H1 (cell line): ENCODE measurements at regions not wholly inside any gene's neighbourhood (a gene's known extent, or its start where the extent isn't known, plus 50 kb on each side); places are given as distances from the start of the nearest gene placed in this dataset.

Experiments
- CTCF ChIA-PET: fragments of 300-600 bp; sonication (Branson Sonifier 250); formaldehyde crosslinking; loops from one replicate; lab custom pipeline; 2021; ENCODE audit not compliant: partially characterized antibody; lab: Charles Lee
- POLR2A ChIA-PET: fragments of 300-600 bp; sonication (Branson Sonifier 250); formaldehyde crosslinking; loops from one replicate; lab custom pipeline; 2021; ENCODE audit warnings: inconsistent platforms; ENCODE audit not compliant: partially characterized antibody; lab: Charles Lee
- DNase-seq, 2 experiments: peaks; one replicate each; pipeline versions ENCODE4 v3.0.0 to v3.0.0-alpha.2; 2010 to 2022; ENCODE audit warnings: low spot score in 2 of 2, low read depth in 1 of 2, mixed read lengths in 1 of 2
- FAIRE-seq: peaks from 2 replicates; lab custom pipeline; 2011; peaks lifted over from hg19 to GRCh38; lab: Jason Lieb, UNC
- H2AFZ ChIP-seq: 2 replicates; pipeline ENCODE4 v1.8.1; 2012; ENCODE audit warnings: low read length, inconsistent platforms
- H2AK5ac ChIP-seq: 2 replicates; pipeline ENCODE4 v1.6.1; 2013; ENCODE audit warnings: low read depth, low read length
- H2BK120ac ChIP-seq: replicated peaks from 2 replicates; pipeline ENCODE3; 2013; ENCODE audit warnings: low read depth, low read length, inconsistent platforms
- H2BK12ac ChIP-seq: 2 replicates; pipeline ENCODE4 v1.6.1; 2013; ENCODE audit warnings: low read depth, low read length
- H2BK15ac ChIP-seq: 2 replicates; pipeline ENCODE4 v1.6.1; 2013; ENCODE audit warnings: low read length
- H2BK20ac ChIP-seq: 2 replicates; pipeline ENCODE4 v1.6.1; 2013; ENCODE audit warnings: low read length
- H2BK5ac ChIP-seq: 2 replicates; pipeline ENCODE4 v1.6.1; 2013; ENCODE audit warnings: low read depth, low read length
- H3K14ac ChIP-seq: 2 replicates; pipeline ENCODE4 v1.6.1; 2013; ENCODE audit warnings: inconsistent platforms; ENCODE audit not compliant: insufficient read length
- H3K18ac ChIP-seq: 2 replicates; pipeline ENCODE4 v1.6.1; 2013; ENCODE audit warnings: low read length; ENCODE audit errors: extremely low read depth
- H3K23ac ChIP-seq: 2 replicates; pipeline ENCODE4 v1.6.1; 2013; ENCODE audit warnings: inconsistent platforms; ENCODE audit not compliant: insufficient read length
- H3K23me2 ChIP-seq: 2 replicates; pipeline ENCODE4 v1.6.1; 2013; ENCODE audit warnings: low read depth, low read length
- H3K27ac ChIP-seq: 2 replicates; pipeline ENCODE4 v1.6.1; 2011; ENCODE audit warnings: low read depth, low read length, inconsistent platforms
- H3K27me3 ChIP-seq, 4 experiments: replicated peaks in 1 of 4; 1 replicate in 1 of 4; 2 replicates in 3 of 4; pipeline versions ENCODE4 v1.6.1 to v1.8.1; 2011 to 2013; ENCODE audit warnings: low read length in 3 of 4, mild to moderate bottlenecking in 3 of 4, inconsistent platforms in 2 of 4, mixed read lengths in 2 of 4, moderate library complexity in 1 of 4; ENCODE audit not compliant: control insufficient read depth in 3 of 4, insufficient read depth in 3 of 4; ENCODE audit errors: extremely low read depth in 1 of 4
- H3K36me3 ChIP-seq, 4 experiments: 2 replicates each; pipeline versions ENCODE4 v1.6.1 to v1.8.1; 2011 to 2013; ENCODE audit warnings: mild to moderate bottlenecking in 4 of 4, low read length in 3 of 4, moderate library complexity in 2 of 4, control low read depth in 1 of 4, inconsistent platforms in 1 of 4; ENCODE audit not compliant: insufficient read depth in 4 of 4, control insufficient read depth in 2 of 4
- H3K4ac ChIP-seq: replicated peaks from 2 replicates; pipeline ENCODE3; 2013; ENCODE audit warnings: low read length, low read depth, mixed read lengths, inconsistent platforms; ENCODE audit not compliant: insufficient read length
- H3K4me1 ChIP-seq, 4 experiments: replicated peaks in 1 of 4; 1 replicate in 1 of 4; 2 replicates in 3 of 4; pipeline versions ENCODE4 v1.6.1 to v1.8.1; 2011 to 2013; ENCODE audit warnings: low read length in 3 of 4, inconsistent platforms in 2 of 4, mixed read lengths in 1 of 4; ENCODE audit not compliant: insufficient read depth in 4 of 4, control insufficient read depth in 3 of 4
- H3K4me2 ChIP-seq, 2 experiments: 2 replicates each; pipeline versions ENCODE4 v1.6.1 to v1.8.1; 2011 to 2013; ENCODE audit warnings: low read depth in 2 of 2, low read length in 2 of 2, control low read depth in 1 of 2, inconsistent platforms in 1 of 2, mild to moderate bottlenecking in 1 of 2; ENCODE audit not compliant: insufficient read depth in 1 of 2
- H3K4me3 ChIP-seq, 4 experiments: fragments of 200-600, 300-600 bp in 1 of 4; sonication (generic), shearing (Covaris generic), sonication (Bioruptor Twin) in 1 of 4; 2 replicates each; pipeline versions ENCODE4 v1.5.1 to v1.8.1; 2011 to 2016; ENCODE audit warnings: low read length in 4 of 4, low read depth in 3 of 4, control low read depth in 2 of 4, inconsistent platforms in 2 of 4, mild to moderate bottlenecking in 2 of 4, mixed read lengths in 1 of 4, moderate library complexity in 1 of 4; ENCODE audit not compliant: insufficient read depth in 2 of 4; ENCODE audit errors: extremely low read depth in 1 of 4
- H3K56ac ChIP-seq: replicated peaks from 2 replicates; pipeline ENCODE3; 2013; ENCODE audit warnings: low read depth, mild to moderate bottlenecking, mixed read lengths, low read length, inconsistent platforms; ENCODE audit not compliant: insufficient read length
- H3K79me1 ChIP-seq: 2 replicates; pipeline ENCODE4 v1.6.1; 2013; ENCODE audit warnings: low read depth, low read length, control low read depth
- H3K79me2 ChIP-seq, 2 experiments: 2 replicates each; pipeline versions ENCODE4 v1.6.1 to v1.8.1; 2012 to 2013; ENCODE audit warnings: low read length in 2 of 2, mild to moderate bottlenecking in 2 of 2, inconsistent platforms in 1 of 2; ENCODE audit not compliant: insufficient read depth in 2 of 2, control insufficient read depth in 1 of 2
- H3K9ac ChIP-seq, 4 experiments: replicated peaks in 1 of 4; 1 replicate in 1 of 4; 2 replicates in 3 of 4; pipeline versions ENCODE4 v1.6.1 to v1.8.1; 2011 to 2013; ENCODE audit warnings: low read depth in 3 of 4, low read length in 3 of 4, control low read depth in 2 of 4, mild to moderate bottlenecking in 2 of 4, moderate library complexity in 2 of 4, inconsistent platforms in 1 of 4; ENCODE audit errors: extremely low read depth in 1 of 4
- H3K9me3 ChIP-seq, 2 experiments: 2 replicates each; pipeline versions ENCODE4 v1.6.1 to v1.8.1; 2012 to 2013; ENCODE audit warnings: mild to moderate bottlenecking in 2 of 2, moderate library complexity in 2 of 2, control low read depth in 1 of 2, inconsistent platforms in 1 of 2, low read depth in 1 of 2, low read length in 1 of 2, mixed read lengths in 1 of 2; ENCODE audit not compliant: insufficient read depth in 2 of 2
- H4K20me1 ChIP-seq, 2 experiments: replicated peaks in 1 of 2; 2 replicates each; pipeline versions ENCODE3 to v1.8.1; 2011 to 2013; ENCODE audit warnings: inconsistent platforms in 2 of 2, low read length in 2 of 2, mild to moderate bottlenecking in 1 of 2; ENCODE audit not compliant: insufficient read depth in 2 of 2, control insufficient read depth in 1 of 2
- H4K5ac ChIP-seq: 2 replicates; pipeline ENCODE4 v1.6.1; 2013; ENCODE audit warnings: low read length, low read depth, mixed read lengths, inconsistent platforms; ENCODE audit not compliant: insufficient read length
- H4K8ac ChIP-seq: 2 replicates; pipeline ENCODE4 v1.8.0; 2013; ENCODE audit warnings: mild to moderate bottlenecking, moderate library complexity, low read length, inconsistent platforms; ENCODE audit not compliant: insufficient read depth; ENCODE audit errors: extremely low read depth
- H4K91ac ChIP-seq: replicated peaks from 2 replicates; pipeline ENCODE3; 2013; ENCODE audit warnings: low read length, mixed read lengths, inconsistent platforms; ENCODE audit not compliant: insufficient read length
- ATF2 ChIP-seq: IDR thresholded peaks from 2 replicates; pipeline ENCODE4 v1.6.1; 2012; ENCODE audit warnings: low read length, inconsistent platforms
- KDM1A ChIP-seq: fragments of 200-600, 300-600 bp; sonication (generic); IDR thresholded peaks from 2 replicates; pipeline ENCODE4 v1.7.1; 2016; ENCODE audit warnings: mild to moderate bottlenecking, low read length, borderline replicate concordance
- WGBS, 2 experiments: shearing (Covaris generic) in 1 of 2; methylation state at CpG; one replicate each; pipeline versions ENCODE4 v1.1.6 to v1.1.7; 2013 to 2015; ENCODE audit warnings: low lambda C conversion rate in 2 of 2, mixed read lengths in 2 of 2, inconsistent platforms in 1 of 2, low coverage in 1 of 2, missing lambda C conversion rate in 1 of 2; ENCODE audit not compliant: insufficient replicate concordance in 2 of 2, insufficient coverage in 1 of 2, insufficient read length in 1 of 2; ENCODE audit errors: extremely low coverage in 1 of 2, missing lambda C conversion rate in 1 of 2; 5-methylcytosine and 5-hydroxymethylcytosine counted together

DNA sequence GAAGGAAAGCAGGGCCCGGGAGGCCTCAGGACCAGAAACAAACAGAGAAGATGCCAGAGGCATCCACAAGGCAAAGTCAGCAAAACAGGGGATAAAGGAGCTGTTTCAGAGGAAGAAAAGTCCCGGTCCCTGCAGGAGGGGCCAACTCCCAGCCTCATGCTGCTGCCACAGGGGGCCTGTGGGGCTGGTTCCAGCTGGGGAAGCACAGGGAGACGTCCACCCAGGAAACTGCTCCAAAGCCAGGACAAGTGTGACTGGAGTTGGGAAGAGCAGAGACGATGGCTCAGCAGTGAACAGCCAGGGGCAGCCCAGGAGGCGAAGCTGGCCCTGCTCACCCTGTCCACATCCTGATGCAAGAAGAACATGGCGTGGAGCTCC is 454.4 kb downstream of the BRD1 start:
- Histone ChIP-seq H4K91ac (no peak overlapping the region), H3K56ac (no peak overlapping the region), H4K5ac (no peak overlapping the region), H4K20me1 (no peaks in the 10 kb centered on the region), H2AK5ac (no peak overlapping the region), H3K9me3 (no peaks in the 10 kb centered on the region), H3K18ac (peak overlapping the region; percentile 32; the same call in 1 of the 2 replicates), H3K4me1 (peaks cover 0 to 8% (median 6%) of the 10 kb centered on the region in 4 experiments; a peak in 4 of 7 replicates), H3K23me2 (no peaks in the 10 kb centered on the region), H2BK15ac (peak overlapping the region; percentile 2; the same call in 1 of the 2 replicates), H3K27ac (no peak overlapping the region)
- CTCF ChIA-PET: interaction anchor here (0.8 to 1.0 kb wide), 2 partner anchors 175 to 259 kb away, joined by 3 read pairs; no protein-coding TSS in a partner anchor
- TF ChIP-seq KDM1A: peak; percentile 31; the same call in 1 of the 2 replicates
- no peak for TF ChIP-seq ATF2
- TF ChIP-seq, all 59 proteins: peak for 1
- 0 out of 7 replicates have a peak, but pooled peaks cover 0 to 3% (median 0%) of the 10 kb centered on the region in 4 experiments for H3K27me3 ChIP-seq
- 90% methylated on average over 6 of the region's 6 CpGs; no CpG with 5 or more reads in 1 of the 2 experiments for WGBS, 2 experiments
- POLR2A ChIA-PET: interaction anchor here (1.1 kb wide), 1 partner anchor 163 kb away, joined by 3 read pairs; no protein-coding TSS in a partner anchor
- H3K14ac ChIP-seq: no peak overlapping the region
- H3K4ac ChIP-seq: no peak overlapping the region
- H2BK12ac ChIP-seq: peak overlapping the region; percentile 6; the same call in 1 of the 2 replicates
- H3K4me2 ChIP-seq: no peak overlapping the region
- no peak overlapping the region for H2AFZ ChIP-seq
- peak overlapping the region; percentile 9; the same call in 1 of the 2 replicates for H4K8ac ChIP-seq
- H3K79me1 ChIP-seq: no peaks in the 10 kb centered on the region
- no peak overlapping the region for H3K9ac ChIP-seq
- DNase-seq (no peak), FAIRE-seq (no peak)
- H3K4me3 ChIP-seq: no peak overlapping the region
- H2BK20ac ChIP-seq: peak overlapping the region; percentile 72; the same call in 1 of the 2 replicates
- H3K23ac ChIP-seq: no peak overlapping the region
- no peak overlapping the region for H2BK5ac ChIP-seq
- H3K79me2 ChIP-seq: no peaks in the 10 kb centered on the region
- H2BK120ac ChIP-seq: no peak overlapping the region
- H3K36me3 ChIP-seq: no peaks in the 10 kb centered on the region
